ENCODE measurements at regions not wholly inside any gene's neighbourhood (a gene's known extent, or its start where the extent isn't known, plus 50 kb on each side); places are given as distances from the start of the nearest gene placed in this dataset.

GRCh38 chr2:220493871-220494525, 866.6 kb downstream of the SLC4A3 start:
- DNase-seq (ENCODE audit: low spot score in 2 of 2) (no peak), ATAC-seq (ENCODE audit: low read depth) (no peak)
- Mint-ChIP-seq H3K4me1 (no peaks in the 10 kb centered on the region), H3K27ac (no peak overlapping the region), H3K27me3 (peaks cover 2% of the 10 kb centered on the region), H3K9me3 (peaks cover 1% of the 10 kb centered on the region), H3K4me3 (no peak overlapping the region), H3K36me3 (no peaks in the 10 kb centered on the region)

DNA sequence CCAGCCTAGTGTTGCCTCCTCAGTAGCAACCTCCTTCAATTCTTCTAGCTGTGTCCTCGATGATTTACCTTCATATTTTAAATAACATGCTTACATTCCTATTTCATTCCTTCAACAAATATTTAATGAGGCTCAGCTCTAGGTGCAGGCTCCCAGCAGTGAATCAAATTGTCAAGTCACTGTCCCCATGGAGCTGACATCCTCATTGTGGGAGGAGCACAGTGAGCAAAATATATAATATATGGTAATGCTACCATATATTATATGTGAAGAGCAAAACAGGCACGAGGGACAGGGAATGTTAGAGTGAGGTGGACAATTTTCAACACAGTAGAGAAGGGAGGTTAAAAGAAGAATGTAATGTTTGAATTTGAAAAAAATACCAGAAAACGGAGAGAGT, 869.1 kb downstream of the SLC4A3 start:
- Mint-ChIP-seq H3K4me3 (no peak overlapping the region), H3K9me3 (peaks cover 1% of the 10 kb centered on the region), H3K27ac (no peak overlapping the region), H3K27me3 (peaks cover 2% of the 10 kb centered on the region), H3K36me3 (no peaks in the 10 kb centered on the region), H3K4me1 (no peaks in the 10 kb centered on the region)
- ATAC-seq (ENCODE audit: low read depth) (no peak), DNase-seq (ENCODE audit: low spot score in 2 of 2) (no peak)

DNA sequence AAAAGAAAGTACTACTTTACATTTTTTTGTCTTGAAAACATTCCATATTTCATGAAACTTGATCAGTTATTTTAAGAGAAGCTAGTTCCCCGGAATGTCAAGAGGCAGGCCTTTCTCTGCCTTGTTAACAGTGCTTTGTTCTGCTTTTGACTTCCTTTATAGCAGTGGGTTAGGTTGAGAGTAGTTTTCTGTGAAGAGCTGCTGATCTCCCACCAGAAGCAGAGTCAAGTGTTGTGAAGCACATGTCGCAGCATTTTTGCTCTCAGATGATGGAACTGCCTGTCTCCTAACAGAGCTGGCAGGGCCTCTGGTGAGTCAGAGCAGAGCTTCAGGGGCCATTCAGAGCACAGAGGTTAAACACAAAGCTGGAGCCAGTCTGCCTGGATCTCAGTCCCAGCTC, 871.8 kb downstream of the SLC4A3 start:
- ATAC-seq (ENCODE audit: low read depth) (no peak), DNase-seq (ENCODE audit: low spot score in 2 of 2) (no peak)
- Mint-ChIP-seq H3K4me3 (no peak overlapping the region), H3K4me1 (no peaks in the 10 kb centered on the region), H3K9me3 (peaks cover 4% of the 10 kb centered on the region), H3K27me3 (no peaks in the 10 kb centered on the region), H3K27ac (no peak overlapping the region), H3K36me3 (no peaks in the 10 kb centered on the region)

DNA sequence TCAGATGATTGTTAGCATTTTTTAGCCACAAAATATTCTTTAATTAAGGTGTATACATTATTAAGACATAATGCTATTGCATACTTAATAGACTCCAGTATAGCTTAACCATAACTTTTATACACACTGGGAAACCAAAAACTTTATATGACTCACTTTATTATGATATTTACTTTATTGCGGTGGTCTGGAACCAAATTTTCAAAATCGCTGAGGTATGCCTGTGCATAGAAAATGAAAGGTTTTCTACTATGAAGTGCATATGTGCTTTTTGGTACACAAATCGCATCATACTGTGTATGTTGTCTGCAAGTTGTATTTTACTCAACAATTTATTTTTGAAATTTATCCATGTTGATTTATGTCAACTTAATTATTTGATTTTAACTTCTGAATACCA, 875.1 kb downstream of the SLC4A3 start:
- no peak overlapping the region for H3K27ac Mint-ChIP-seq

GRCh38 chr2:220503431-220503830, 876.0 kb downstream of the SLC4A3 start:
- Mint-ChIP-seq H3K27ac (no peak overlapping the region), H3K36me3 (no peaks in the 10 kb centered on the region), H3K4me3 (no peak overlapping the region), H3K4me1 (no peaks in the 10 kb centered on the region), H3K27me3 (peaks cover 3% of the 10 kb centered on the region), H3K9me3 (peaks cover 5% of the 10 kb centered on the region)
- ATAC-seq (ENCODE audit: low read depth) (no peak), DNase-seq (ENCODE audit: low spot score in 2 of 2) (no peak)

More for the DNA sequence above, 875.1 kb downstream of the SLC4A3 start:
- Mint-ChIP-seq H3K36me3 (no peaks in the 10 kb centered on the region), H3K4me1 (no peaks in the 10 kb centered on the region), H3K9me3 (peaks cover 5% of the 10 kb centered on the region), H3K4me3 (no peak overlapping the region), H3K27me3 (peaks cover 2% of the 10 kb centered on the region)
- no peak for ATAC-seq (ENCODE audit: low read depth)
- no peak for DNase-seq (ENCODE audit: low spot score in 2 of 2)

- ATAC-seq (ENCODE audit: low read depth) = no peak
- DNase-seq (ENCODE audit: low spot score in 2 of 2) = no peak
- no peaks in the 10 kb centered on the region for H3K4me1 Mint-ChIP-seq
- H3K9me3 Mint-ChIP-seq = peaks cover 5% of the 10 kb centered on the region
- peaks cover 3% of the 10 kb centered on the region for H3K27me3 Mint-ChIP-seq
- H3K27ac Mint-ChIP-seq = no peak overlapping the region
- no peaks in the 10 kb centered on the region for H3K36me3 Mint-ChIP-seq
- no peak overlapping the region for H3K4me3 Mint-ChIP-seq
Measured at GRCh38 chr2:220504938-220505503, 877.6 kb downstream of the SLC4A3 start.

GRCh38 chr2:220506466-220506865, 879.0 kb downstream of the SLC4A3 start:
- no peak for ATAC-seq (ENCODE audit: low read depth)
- Mint-ChIP-seq H3K27ac (no peak overlapping the region), H3K27me3 (peaks cover 3% of the 10 kb centered on the region)

DNA sequence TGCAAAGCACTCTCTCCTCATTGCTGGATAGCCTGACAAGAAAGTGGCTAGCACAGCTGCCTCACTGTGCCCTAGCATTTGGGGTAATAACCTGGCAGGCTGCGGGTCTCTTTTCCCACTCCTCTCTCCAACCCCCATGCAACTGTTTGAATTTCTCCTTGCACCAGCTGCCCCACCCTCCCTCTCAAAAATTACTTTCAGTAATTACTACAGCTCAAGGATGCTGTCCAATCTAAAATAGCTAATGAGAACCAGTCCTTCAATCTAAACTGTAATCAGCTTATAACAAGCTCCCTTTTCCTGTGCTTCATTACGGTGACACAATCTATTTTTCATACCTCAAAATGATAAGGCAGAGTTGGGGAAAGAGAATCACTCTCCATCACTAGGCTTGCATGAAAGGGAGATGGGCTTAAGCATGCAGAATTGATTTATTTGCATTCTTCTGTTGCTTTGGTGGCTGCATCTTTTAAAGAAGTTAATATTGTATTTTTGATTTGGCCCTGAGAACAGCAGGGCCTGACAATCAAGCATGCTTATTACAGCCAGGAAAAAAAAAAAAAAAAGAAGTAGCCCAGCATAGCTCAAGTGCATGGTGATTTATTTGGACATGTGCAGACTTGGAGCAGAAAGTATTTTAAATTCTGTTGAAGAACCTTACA, 881.8 kb downstream of the SLC4A3 start:
- H3K27me3 Mint-ChIP-seq = peaks cover 3% of the 10 kb centered on the region
- H3K4me3 Mint-ChIP-seq = no peak overlapping the region
- no peaks in the 10 kb centered on the region for H3K4me1 Mint-ChIP-seq
- no peaks in the 10 kb centered on the region for H3K36me3 Mint-ChIP-seq
- no peak for DNase-seq (ENCODE audit: low spot score in 2 of 2)
- ATAC-seq (ENCODE audit: low read depth) = no peak
- H3K27ac Mint-ChIP-seq = no peak overlapping the region
- peaks cover 5% of the 10 kb centered on the region for H3K9me3 Mint-ChIP-seq

More at GRCh38 chr2:220506466-220506865, 879.0 kb downstream of the SLC4A3 start:
- H3K9me3 Mint-ChIP-seq = peaks cover 5% of the 10 kb centered on the region
- H3K4me3 Mint-ChIP-seq = no peak overlapping the region
- no peaks in the 10 kb centered on the region for H3K4me1 Mint-ChIP-seq
- DNase-seq (ENCODE audit: low spot score in 2 of 2) = no peak
- no peaks in the 10 kb centered on the region for H3K36me3 Mint-ChIP-seq

GRCh38 chr2:220509966-220510365, 882.5 kb downstream of the SLC4A3 start:
- Mint-ChIP-seq H3K4me3 (no peak overlapping the region), H3K9me3 (peaks cover 5% of the 10 kb centered on the region), H3K27ac (no peak overlapping the region), H3K4me1 (no peaks in the 10 kb centered on the region), H3K27me3 (peaks cover 3% of the 10 kb centered on the region), H3K36me3 (no peaks in the 10 kb centered on the region)
- ATAC-seq (ENCODE audit: low read depth) (no peak), DNase-seq (ENCODE audit: low spot score in 2 of 2) (no peak)

GRCh38 chr2:220510668-220511067, 883.2 kb downstream of the SLC4A3 start:
- H3K36me3 Mint-ChIP-seq = no peaks in the 10 kb centered on the region
- no peaks in the 10 kb centered on the region for H3K4me1 Mint-ChIP-seq
- peaks cover 3% of the 10 kb centered on the region for H3K27me3 Mint-ChIP-seq
- no peak overlapping the region for H3K4me3 Mint-ChIP-seq
- H3K27ac Mint-ChIP-seq = no peak overlapping the region
- no peak for DNase-seq (ENCODE audit: low spot score in 2 of 2)
- ATAC-seq (ENCODE audit: low read depth) = no peak
- peaks cover 5% of the 10 kb centered on the region for H3K9me3 Mint-ChIP-seq

GRCh38 chr2:220512419-220512818, 885.0 kb downstream of the SLC4A3 start:
- Mint-ChIP-seq H3K36me3 (no peaks in the 10 kb centered on the region), H3K27ac (no peak overlapping the region), H3K4me1 (no peaks in the 10 kb centered on the region), H3K27me3 (peaks cover 1% of the 10 kb centered on the region), H3K4me3 (no peak overlapping the region), H3K9me3 (peaks cover 4% of the 10 kb centered on the region)
- ATAC-seq (ENCODE audit: low read depth) (no peak), DNase-seq (ENCODE audit: low spot score in 2 of 2) (no peak)

DNA sequence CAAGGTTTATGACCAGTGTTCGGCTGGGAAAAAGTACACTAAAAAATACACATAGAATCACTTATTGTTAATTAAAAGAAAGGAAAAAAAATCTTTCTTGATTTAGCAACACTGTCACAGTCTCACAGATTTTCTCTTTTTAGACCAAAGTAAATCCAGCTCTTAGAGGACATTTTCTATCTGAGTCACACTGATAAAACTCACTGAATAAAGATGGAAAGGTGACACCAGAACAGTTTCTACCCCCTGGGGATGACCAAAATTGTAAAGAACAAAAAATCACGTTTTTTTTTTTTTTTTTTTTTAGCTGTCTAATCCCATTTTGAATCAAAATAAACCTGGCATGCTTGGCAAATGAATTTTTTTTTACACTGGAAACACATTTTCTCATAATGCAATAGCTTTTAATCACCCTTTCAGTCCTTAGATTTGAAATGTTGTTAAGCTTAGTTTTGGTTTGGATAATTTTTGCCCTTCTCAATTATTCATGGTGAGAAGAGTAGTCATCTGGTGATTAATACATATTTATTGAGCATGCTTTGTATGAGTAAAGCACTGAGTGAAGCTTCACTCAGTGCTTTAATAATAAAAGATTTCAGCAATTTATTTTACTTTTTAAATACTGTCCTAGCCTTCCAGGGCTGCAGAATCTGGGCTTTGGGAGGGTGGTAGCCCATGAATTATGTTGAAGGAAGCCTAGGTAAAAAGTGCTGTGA, 886.3 kb downstream of the SLC4A3 start:
- H3K9me3 Mint-ChIP-seq = peaks cover 4% of the 10 kb centered on the region
- H3K36me3 Mint-ChIP-seq = no peaks in the 10 kb centered on the region
- ATAC-seq (ENCODE audit: low read depth) = no peak
- no peak overlapping the region for H3K27ac Mint-ChIP-seq
- no peak overlapping the region for H3K4me3 Mint-ChIP-seq
- DNase-seq (ENCODE audit: low spot score in 2 of 2) = no peak
- no peaks in the 10 kb centered on the region for H3K4me1 Mint-ChIP-seq
- H3K27me3 Mint-ChIP-seq = no peaks in the 10 kb centered on the region

DNA sequence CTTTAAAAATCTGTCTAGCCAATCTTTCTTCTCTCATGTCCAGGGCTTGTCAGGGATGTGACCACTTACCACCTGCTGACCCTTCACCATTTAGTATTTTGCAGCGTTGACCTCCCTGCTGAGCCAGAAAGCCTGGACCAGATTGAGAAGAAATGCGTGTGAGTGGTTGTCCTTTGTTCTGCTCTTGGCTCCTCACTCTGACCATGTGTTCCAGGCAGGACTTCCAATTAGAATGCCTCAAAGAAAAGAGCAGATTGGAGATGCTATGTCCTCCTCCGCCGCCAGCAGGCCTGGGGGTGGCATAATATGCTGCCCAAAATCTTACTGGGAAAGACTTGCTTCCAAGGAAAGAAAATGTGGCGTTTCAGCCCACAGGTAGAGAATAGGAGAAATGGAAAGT, 894.1 kb downstream of the SLC4A3 start:
- DNase-seq (ENCODE audit: low spot score in 2 of 2) (no peak), ATAC-seq (ENCODE audit: low read depth) (no peak)
- no peaks in the 10 kb centered on the region for H3K36me3 Mint-ChIP-seq
- H3K9me3 Mint-ChIP-seq = peaks cover 4% of the 10 kb centered on the region
- H3K4me3 Mint-ChIP-seq = no peak overlapping the region
- H3K27me3 Mint-ChIP-seq = no peaks in the 10 kb centered on the region
- H3K27ac Mint-ChIP-seq = no peak overlapping the region
- H3K4me1 Mint-ChIP-seq = no peaks in the 10 kb centered on the region

- no peaks in the 10 kb centered on the region for H3K27me3 Mint-ChIP-seq
- H3K36me3 Mint-ChIP-seq = peaks cover 2% of the 10 kb centered on the region
- no peaks in the 10 kb centered on the region for H3K4me1 Mint-ChIP-seq
- peaks cover 8% of the 10 kb centered on the region for H3K9me3 Mint-ChIP-seq
- no peak overlapping the region for H3K4me3 Mint-ChIP-seq
- no peak overlapping the region for H3K27ac Mint-ChIP-seq
- no peak for ATAC-seq (ENCODE audit: low read depth)
- no peak for DNase-seq (ENCODE audit: low spot score in 2 of 2)
Measured at GRCh38 chr2:220528180-220528675, 900.8 kb downstream of the SLC4A3 start.

Data from memory B cell (primary cell).